ENCODE measurements at regions not wholly inside any gene's neighbourhood (a gene's known extent, or its start where the extent isn't known, plus 50 kb on each side); places are given as distances from the start of the nearest gene placed in this dataset.

DNA sequence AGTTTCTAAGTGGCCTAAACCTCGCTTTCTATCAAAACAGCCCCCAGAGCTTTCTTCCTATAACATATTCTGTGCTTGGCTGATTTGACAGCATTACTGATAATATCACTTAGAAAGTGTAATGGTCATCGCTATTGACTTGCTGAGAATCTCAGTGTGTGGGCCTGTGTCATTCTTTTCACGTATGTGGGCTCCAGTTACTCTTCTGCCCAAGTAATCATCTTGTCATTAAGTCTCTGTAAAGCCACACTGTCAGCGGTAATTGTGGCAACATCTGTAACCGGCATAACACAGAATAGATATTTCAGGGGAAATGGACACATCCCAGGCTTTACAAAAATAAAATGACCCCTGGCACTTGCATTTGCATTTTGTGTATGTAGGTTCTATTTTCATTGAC lies 313.6 kb upstream of the LMCD1 start:
- no peak for DNase-seq
- no peaks in the 10 kb centered on the region for H3K27me3 Mint-ChIP-seq
- intact Hi-C loops (cut with micrococcal nuclease), result no loop called here
- no peak overlapping the region for H3K27ac Mint-ChIP-seq
- no peak overlapping the region for H3K4me3 Mint-ChIP-seq
- no peaks in the 10 kb centered on the region for H3K9me3 Mint-ChIP-seq
- no peaks in the 10 kb centered on the region for H3K36me3 Mint-ChIP-seq (ENCODE audit: low read depth)
- no peaks in the 10 kb centered on the region for H3K4me1 Mint-ChIP-seq

DNA sequence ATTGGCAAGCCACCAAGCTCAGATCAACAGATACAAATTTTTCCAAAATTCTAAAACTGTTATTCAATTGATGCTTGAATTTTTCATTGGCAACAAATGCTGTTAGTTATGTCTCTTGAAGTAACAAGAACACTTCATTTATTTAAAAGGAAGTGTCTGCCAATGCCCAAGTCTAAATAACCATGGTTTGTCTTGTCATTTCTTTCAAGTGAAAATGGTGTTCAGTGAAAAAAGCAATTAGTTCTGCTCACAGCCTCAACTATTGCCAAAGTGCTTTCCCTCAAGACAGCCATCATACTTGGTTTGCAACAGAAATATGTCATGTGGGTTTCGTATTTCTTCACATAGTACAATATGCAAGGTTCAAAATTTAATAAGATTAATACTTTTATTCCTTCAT lies 312.6 kb upstream of the LMCD1 start:
- Mint-ChIP-seq H3K4me1 (no peaks in the 10 kb centered on the region), H3K27ac (no peak overlapping the region), H3K4me3 (no peak overlapping the region), H3K9me3 (no peaks in the 10 kb centered on the region), H3K27me3 (no peaks in the 10 kb centered on the region), H3K36me3 (ENCODE audit: low read depth) (no peaks in the 10 kb centered on the region)
- DNase-seq, result no peak
- intact Hi-C loops (cut with micrococcal nuclease), result no loop called here

DNA sequence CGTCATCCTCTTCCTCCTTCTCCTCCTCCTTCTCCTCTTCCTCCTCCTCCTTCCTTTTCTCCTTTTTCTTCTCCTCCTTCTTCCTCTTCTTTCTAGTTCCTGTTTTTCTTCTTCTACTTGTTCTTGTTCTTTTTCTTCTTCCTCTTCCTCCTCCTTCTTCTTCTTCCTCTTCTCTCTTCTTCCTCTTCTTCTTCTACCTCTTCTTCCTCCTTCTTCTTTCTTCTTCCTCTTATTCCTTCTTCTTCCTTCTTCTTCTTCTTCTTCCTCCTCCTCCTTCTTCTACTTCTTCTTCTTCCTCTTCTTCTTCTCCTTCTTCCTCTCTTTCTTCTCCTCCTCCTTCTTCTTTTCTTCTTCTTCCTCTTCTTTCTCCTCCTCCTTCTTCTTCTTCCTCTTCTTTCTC lies 310.2 kb upstream of the LMCD1 start:
- Mint-ChIP-seq H3K9me3 (no peaks in the 10 kb centered on the region), H3K27me3 (no peaks in the 10 kb centered on the region), H3K4me1 (no peaks in the 10 kb centered on the region), H3K36me3 (ENCODE audit: low read depth) (no peaks in the 10 kb centered on the region), H3K27ac (no peak overlapping the region), H3K4me3 (no peak overlapping the region)
- no peak for DNase-seq
- intact Hi-C loops (cut with micrococcal nuclease), result no loop called here

DNA sequence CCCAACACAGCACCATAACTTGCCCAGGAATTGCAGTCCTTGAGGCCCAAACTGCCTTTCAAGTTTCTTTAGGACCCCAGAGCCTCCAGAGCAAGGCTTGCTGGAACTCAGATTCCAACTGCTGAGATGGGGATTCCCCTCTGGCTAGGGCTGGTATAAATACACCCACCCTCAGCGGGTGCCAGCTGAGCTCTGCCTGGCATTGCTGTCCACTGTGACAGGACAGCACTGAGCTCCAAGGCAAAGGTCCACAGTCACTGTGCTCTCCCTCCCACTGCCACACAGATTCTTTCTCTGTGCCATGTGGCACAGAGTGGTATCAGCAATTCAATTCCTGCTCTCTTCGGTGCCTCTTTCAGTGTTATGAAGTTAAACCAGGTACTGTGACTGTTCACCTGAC lies 304.2 kb upstream of the LMCD1 start:
- no peak for DNase-seq
- no peaks in the 10 kb centered on the region for H3K4me1 Mint-ChIP-seq
- intact Hi-C loops (cut with micrococcal nuclease), result no loop called here
- H3K27me3 Mint-ChIP-seq, result no peaks in the 10 kb centered on the region
- no peak overlapping the region for H3K27ac Mint-ChIP-seq
- H3K9me3 Mint-ChIP-seq, result no peaks in the 10 kb centered on the region
- no peaks in the 10 kb centered on the region for H3K36me3 Mint-ChIP-seq (ENCODE audit: low read depth)
- no peak overlapping the region for H3K4me3 Mint-ChIP-seq

DNA sequence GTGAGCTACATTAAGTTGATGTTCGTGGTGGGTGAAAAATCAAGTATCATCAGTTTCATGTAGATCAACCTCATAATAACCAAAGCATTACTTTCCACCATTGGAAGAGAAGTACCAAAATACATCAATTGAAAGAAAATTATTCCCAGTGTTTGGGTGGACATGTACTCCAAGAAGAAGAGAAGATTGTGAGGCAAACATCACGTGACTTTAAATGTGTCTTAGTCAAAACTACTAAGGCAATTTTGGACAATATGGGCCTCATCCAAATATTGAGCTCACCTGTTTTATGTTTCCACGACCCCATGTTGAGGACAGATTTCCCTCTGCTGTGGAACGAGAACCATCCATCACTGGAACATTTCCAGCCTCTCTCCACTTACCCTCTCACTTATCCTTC lies 303.0 kb upstream of the LMCD1 start:
- intact Hi-C loops (cut with micrococcal nuclease), result no loop called here
- no peaks in the 10 kb centered on the region for H3K9me3 Mint-ChIP-seq
- H3K27me3 Mint-ChIP-seq, result no peaks in the 10 kb centered on the region
- H3K27ac Mint-ChIP-seq, result no peak overlapping the region
- no peaks in the 10 kb centered on the region for H3K36me3 Mint-ChIP-seq (ENCODE audit: low read depth)
- H3K4me1 Mint-ChIP-seq, result no peaks in the 10 kb centered on the region
- no peak for DNase-seq
- no peak overlapping the region for H3K4me3 Mint-ChIP-seq

DNA sequence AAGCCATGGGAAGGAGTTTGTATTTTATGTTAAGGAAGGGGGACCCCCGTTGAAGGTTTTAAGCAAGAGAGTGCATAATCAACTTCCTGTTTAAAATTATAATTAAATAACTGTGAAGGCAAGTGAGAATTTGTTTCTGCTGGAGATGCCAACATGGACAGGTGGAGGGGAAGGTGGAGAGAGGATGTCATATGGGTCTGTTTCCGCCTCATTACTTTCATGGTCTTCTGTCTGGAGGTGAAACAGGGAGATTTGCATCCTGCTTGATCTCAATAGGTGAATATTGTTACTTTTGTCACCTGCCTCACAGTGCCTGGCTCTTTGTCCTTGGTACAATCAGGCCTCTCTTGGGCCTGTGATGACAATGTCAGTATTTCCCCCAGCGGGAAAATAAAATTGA lies 300.6 kb upstream of the LMCD1 start:
- intact Hi-C loops (cut with micrococcal nuclease), result no loop called here
- Mint-ChIP-seq H3K4me1 (no peaks in the 10 kb centered on the region), H3K27me3 (no peaks in the 10 kb centered on the region), H3K9me3 (no peaks in the 10 kb centered on the region), H3K36me3 (ENCODE audit: low read depth) (no peaks in the 10 kb centered on the region), H3K27ac (no peak overlapping the region), H3K4me3 (no peak overlapping the region)
- no peak for DNase-seq

DNA sequence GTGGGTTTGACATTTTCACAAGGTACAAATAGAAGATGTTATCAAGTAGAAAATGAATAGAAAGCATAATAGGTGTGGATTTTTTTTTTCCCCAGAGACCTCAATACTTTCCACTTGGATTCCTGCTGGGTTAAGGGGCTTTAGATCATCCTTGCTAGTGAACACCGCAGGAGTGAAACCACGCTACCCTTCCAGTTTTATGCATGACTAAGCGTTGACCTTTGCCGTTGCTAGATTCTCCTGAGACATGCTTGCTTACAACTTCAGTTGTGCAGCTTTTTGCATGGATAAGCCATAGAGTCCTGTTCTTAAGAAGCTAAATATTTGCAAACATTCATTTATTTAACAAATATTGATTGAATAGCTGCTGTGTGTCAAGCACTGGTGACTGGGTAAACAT lies 299.7 kb upstream of the LMCD1 start:
- Mint-ChIP-seq H3K4me1 (no peaks in the 10 kb centered on the region), H3K36me3 (ENCODE audit: low read depth) (no peaks in the 10 kb centered on the region), H3K27me3 (no peaks in the 10 kb centered on the region), H3K27ac (no peak overlapping the region), H3K4me3 (no peak overlapping the region), H3K9me3 (no peaks in the 10 kb centered on the region)
- DNase-seq, result no peak
- intact Hi-C loops (cut with micrococcal nuclease), result no loop called here

DNA sequence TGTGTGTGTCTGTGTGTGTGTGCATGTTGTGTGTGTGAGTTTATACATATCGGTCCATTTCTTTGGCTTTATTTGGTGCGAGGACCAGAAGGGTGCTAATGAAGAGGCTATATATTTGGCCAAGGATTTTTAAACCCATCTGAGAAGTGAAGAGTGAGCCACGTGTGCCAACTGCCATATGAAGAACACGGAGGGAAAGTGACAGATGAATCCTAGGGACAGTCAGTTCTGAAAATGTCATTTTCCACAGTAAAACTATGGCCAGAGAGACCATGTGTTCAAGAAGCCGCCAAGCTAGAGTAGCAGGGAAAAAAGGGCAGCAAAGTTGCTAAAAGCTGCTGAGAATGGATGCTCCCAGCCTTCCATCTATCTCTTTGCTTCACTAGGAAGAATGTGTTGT lies 297.3 kb upstream of the LMCD1 start:
- no peak overlapping the region for H3K27ac Mint-ChIP-seq
- no peaks in the 10 kb centered on the region for H3K9me3 Mint-ChIP-seq
- intact Hi-C loops (cut with micrococcal nuclease), result no loop called here
- no peaks in the 10 kb centered on the region for H3K36me3 Mint-ChIP-seq (ENCODE audit: low read depth)
- H3K4me3 Mint-ChIP-seq, result no peak overlapping the region
- no peaks in the 10 kb centered on the region for H3K27me3 Mint-ChIP-seq
- H3K4me1 Mint-ChIP-seq, result no peaks in the 10 kb centered on the region
- DNase-seq, result no peak

DNA sequence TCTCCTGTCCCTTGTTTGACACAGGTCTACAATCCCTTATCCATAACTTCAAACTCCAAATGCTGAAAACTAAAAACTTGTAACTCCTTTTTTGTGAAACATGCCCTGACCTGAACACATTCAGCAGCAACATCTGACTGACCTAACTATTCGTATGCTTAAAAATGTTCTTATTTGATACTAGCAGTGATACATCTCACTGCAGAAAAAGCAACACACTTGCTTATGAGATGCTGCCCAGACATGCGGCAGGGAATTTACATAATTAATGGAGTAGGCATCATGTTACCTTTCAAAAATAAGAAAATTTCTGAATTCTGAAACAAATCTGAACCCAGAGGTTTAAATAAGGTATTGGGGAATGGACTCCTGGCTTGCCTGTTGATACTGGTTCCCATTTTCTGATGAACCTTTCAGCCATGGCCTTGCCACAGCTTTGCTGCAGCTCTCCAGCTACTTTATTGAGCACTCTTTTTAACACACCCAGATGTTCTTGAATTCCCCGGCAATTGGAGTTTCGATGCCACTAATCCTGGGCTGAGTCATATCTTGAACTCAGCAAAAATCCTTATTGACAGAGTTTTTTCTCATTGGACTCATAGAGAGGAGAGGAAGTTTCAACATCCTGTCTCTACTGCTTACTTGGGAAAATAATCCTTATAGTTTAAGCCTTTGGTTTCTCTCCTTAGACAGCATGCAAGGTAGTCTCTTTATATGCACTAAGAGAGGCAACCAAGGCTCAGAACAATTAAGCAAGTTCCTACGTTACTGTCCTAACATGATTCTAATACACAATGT lies 296.6 kb upstream of the LMCD1 start:
- Mint-ChIP-seq H3K9me3 (no peaks in the 10 kb centered on the region), H3K27me3 (no peaks in the 10 kb centered on the region), H3K36me3 (ENCODE audit: low read depth) (no peaks in the 10 kb centered on the region), H3K4me3 (no peak overlapping the region), H3K27ac (no peak overlapping the region), H3K4me1 (no peaks in the 10 kb centered on the region)
- DNase-seq, result no peak
- intact Hi-C loops (cut with micrococcal nuclease), result no loop called here

DNA sequence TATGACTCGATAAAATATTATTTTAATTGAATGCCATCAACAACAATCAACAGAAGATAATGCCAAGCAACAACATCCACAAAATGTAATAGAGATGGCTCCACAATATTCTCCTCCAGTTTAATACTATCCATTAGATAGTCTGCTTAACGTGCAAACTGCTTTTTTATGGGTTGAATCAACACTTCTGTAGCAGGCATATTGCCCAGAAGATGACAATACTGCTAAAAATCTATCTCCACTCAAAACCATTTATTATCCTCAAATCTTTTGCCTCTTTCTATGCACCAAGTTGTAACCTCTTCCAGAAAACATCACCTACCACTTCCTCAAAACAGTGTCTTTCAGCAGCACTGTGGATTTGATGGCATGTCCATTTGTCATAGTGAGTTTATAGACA lies 295.7 kb upstream of the LMCD1 start:
- H3K4me3 Mint-ChIP-seq, result no peak overlapping the region
- intact Hi-C loops (cut with micrococcal nuclease), result no loop called here
- no peaks in the 10 kb centered on the region for H3K27me3 Mint-ChIP-seq
- DNase-seq, result no peak
- no peaks in the 10 kb centered on the region for H3K36me3 Mint-ChIP-seq (ENCODE audit: low read depth)
- H3K9me3 Mint-ChIP-seq, result no peaks in the 10 kb centered on the region
- no peaks in the 10 kb centered on the region for H3K4me1 Mint-ChIP-seq
- H3K27ac Mint-ChIP-seq, result no peak overlapping the region

DNA sequence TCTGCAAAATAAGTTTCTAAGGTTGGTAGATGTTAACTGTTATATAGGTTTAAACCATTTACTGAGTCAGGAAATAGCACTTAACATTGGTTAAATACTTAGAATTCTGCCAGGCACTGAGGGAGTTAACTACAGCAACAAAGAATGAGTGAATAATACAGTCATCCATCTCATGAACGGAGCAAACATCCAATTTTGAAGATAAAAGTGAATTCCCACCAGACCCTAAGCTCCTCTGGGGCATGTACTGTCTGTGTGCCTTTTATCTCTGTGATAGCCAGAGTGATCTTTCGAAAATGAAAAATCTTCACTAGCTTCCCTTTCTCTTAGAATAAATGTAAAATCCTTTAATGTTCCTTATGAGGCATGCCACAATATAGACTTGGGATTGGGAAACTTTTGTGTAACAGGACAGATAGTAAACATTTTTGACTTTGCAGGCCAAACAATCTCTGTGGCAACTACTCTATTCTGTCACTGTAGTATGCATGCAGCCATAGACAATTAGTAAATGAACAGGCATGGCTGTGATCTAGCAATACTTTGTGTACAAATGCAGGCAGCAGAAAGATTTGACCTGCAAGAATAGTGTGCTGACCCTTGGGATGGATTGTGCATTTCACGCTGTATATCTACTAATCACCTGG lies 294.5 kb upstream of the LMCD1 start:
- H3K27me3 Mint-ChIP-seq, result no peaks in the 10 kb centered on the region
- H3K36me3 Mint-ChIP-seq (ENCODE audit: low read depth), result no peaks in the 10 kb centered on the region
- no peak overlapping the region for H3K27ac Mint-ChIP-seq
- H3K4me1 Mint-ChIP-seq, result no peaks in the 10 kb centered on the region
- H3K4me3 Mint-ChIP-seq, result no peak overlapping the region
- intact Hi-C loops (cut with micrococcal nuclease), result no loop called here
- no peak for DNase-seq
- no peaks in the 10 kb centered on the region for H3K9me3 Mint-ChIP-seq

DNA sequence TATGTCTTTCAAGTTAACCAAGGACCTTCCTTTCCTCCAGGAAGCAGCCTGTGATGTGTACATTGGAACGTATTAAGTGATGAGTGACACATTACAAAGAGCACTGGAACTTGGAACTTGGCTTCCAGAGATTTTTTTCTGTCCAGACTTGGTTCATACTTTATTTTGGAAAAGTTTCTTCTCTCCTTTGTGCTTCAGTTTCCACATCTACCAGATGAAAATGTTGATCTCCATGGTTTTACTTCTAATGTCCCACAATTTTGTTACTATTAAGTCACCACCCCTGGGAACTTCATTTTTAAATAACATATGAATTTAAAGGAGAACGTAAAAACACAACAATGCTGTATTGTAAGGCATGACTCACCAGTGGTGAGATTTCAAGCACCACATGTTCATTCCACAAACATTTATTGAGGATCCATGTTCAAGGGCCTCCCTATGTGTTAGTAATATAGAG lies 290.7 kb upstream of the LMCD1 start:
- H3K4me3 Mint-ChIP-seq, result no peak overlapping the region

DNA sequence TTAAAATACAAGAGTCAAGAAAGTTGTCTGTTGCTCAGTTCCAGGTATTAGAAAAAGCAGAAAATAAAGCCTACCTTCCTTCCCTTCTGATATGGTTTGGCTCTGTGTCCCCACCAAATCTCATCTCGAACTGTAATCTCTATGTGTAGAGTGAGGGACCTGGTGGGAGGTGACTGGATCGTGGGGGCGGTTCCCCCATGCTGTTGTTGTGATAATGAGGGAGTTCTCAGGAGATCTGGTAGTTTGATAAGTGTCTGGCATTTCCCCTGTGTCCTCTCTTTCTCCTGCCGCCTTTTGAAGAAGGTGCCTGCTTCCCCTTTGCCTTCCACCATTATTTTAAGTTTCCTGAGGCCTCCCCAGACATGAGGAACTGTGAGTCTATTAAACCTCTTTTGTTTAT lies 288.8 kb upstream of the LMCD1 start:
- intact Hi-C loops (cut with micrococcal nuclease), result no loop called here
- H3K27me3 Mint-ChIP-seq, result no peaks in the 10 kb centered on the region
- H3K36me3 Mint-ChIP-seq (ENCODE audit: low read depth), result no peaks in the 10 kb centered on the region
- H3K4me3 Mint-ChIP-seq, result no peak overlapping the region
- DNase-seq, result peak; percentile 27
- no peak overlapping the region for H3K27ac Mint-ChIP-seq
- no peaks in the 10 kb centered on the region for H3K4me1 Mint-ChIP-seq
- H3K9me3 Mint-ChIP-seq, result no peaks in the 10 kb centered on the region

More for the DNA sequence above, 290.7 kb upstream of the LMCD1 start:
- no peaks in the 10 kb centered on the region for H3K4me1 Mint-ChIP-seq
- H3K27ac Mint-ChIP-seq, result no peak overlapping the region
- no peak for DNase-seq
- H3K9me3 Mint-ChIP-seq, result no peaks in the 10 kb centered on the region
- H3K36me3 Mint-ChIP-seq (ENCODE audit: low read depth), result no peaks in the 10 kb centered on the region
- H3K27me3 Mint-ChIP-seq, result no peaks in the 10 kb centered on the region
- intact Hi-C loops (cut with micrococcal nuclease), result no loop called here

DNA sequence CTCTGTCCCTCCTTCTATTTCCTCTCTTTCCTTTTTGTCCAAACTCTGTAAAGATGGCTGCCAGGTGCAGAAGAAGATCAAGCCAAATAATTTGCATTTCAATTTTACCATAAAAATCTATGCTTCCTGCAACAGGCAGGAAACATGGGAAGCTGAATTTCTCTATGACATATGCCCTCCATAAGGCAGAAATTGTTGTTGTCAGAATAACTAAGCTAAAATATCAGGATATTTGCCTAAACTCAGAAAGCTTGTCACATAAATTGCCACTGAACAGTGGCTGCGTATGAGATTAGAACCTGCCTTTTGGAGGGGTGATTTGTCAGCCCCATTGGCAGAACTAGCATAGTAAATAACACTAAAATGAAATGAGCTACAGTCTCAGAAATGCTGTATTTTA lies 288.3 kb upstream of the LMCD1 start:
- Mint-ChIP-seq H3K4me3 (no peak overlapping the region), H3K9me3 (no peaks in the 10 kb centered on the region), H3K27me3 (no peaks in the 10 kb centered on the region), H3K4me1 (no peaks in the 10 kb centered on the region), H3K27ac (no peak overlapping the region), H3K36me3 (ENCODE audit: low read depth) (no peaks in the 10 kb centered on the region)
- intact Hi-C loops (cut with micrococcal nuclease), result no loop called here
- no peak for DNase-seq

DNA sequence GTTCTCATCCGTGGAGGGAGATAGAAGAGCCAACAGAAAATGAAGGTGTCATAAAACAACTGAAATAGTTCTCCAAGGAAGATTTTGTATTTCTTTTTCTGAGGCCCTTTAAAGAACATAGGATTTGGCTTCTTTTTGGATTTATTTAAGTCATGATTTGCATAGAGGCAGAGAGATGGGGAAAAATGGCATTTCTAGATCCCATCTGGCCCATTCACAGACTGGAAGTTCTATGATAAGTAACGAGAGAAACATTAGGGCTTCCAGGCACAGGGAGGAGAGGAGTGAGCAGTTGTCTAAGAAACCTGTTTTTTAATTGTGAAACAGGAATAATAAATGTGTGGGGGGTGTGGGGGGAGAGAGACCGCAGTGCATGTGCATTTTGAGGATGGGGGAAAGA lies 285.8 kb upstream of the LMCD1 start:
- Mint-ChIP-seq H3K36me3 (ENCODE audit: low read depth) (no peaks in the 10 kb centered on the region), H3K27me3 (no peaks in the 10 kb centered on the region), H3K4me1 (no peaks in the 10 kb centered on the region), H3K27ac (no peak overlapping the region), H3K9me3 (no peaks in the 10 kb centered on the region), H3K4me3 (no peak overlapping the region)
- DNase-seq, result no peak
- intact Hi-C loops (cut with micrococcal nuclease), result no loop called here
